Activated CD8-positive, alpha-beta memory T cell treated with anti-CD3 and anti-CD28 coated beads, Interleukin-2, amount 50 U/mL, for 24 hours (primary cell): ENCODE measurements at regions not wholly inside any gene's neighbourhood (a gene's known extent, or its start where the extent isn't known, plus 50 kb on each side); places are given as distances from the start of the nearest gene placed in this dataset.
"Not testable (repeated sequence)": the region's sequence is repeated elsewhere in the genome, so short reads cannot be mapped to it uniquely, and the experiment has no call there.

Source experiments
- DNase-seq: peaks from one replicate; pipeline ENCODE4 v3.0.0-alpha.2; 2020; ENCODE audit errors: extremely low read depth

- DNase-seq, result not testable (repeated sequence)
Observed at GRCh38 chr5:34266151-34266550, 223.1 kb upstream of the C1QTNF3 start.

- DNase-seq, result not testable (repeated sequence)
Observed at GRCh38 chr5:34296759-34297158, 253.7 kb upstream of the C1QTNF3 start.

- DNase-seq, result not testable (repeated sequence)
Observed at GRCh38 chr5:34329201-34329600, 286.2 kb upstream of the C1QTNF3 start.

- DNase-seq, result not testable (repeated sequence)
Observed at GRCh38 chr5:34329611-34330108, 286.6 kb upstream of the C1QTNF3 start.

- DNase-seq, result not testable (repeated sequence)
Observed at GRCh38 chr5:34331928-34332454, 289.0 kb upstream of the C1QTNF3 start.

- DNase-seq, result not testable (repeated sequence)
Observed at GRCh38 chr5:34339408-34340001, 296.5 kb upstream of the C1QTNF3 start.

- DNase-seq, result not testable (repeated sequence)
Observed at GRCh38 chr5:34354440-34354839, 301.7 kb upstream of the RAI14 start.

GRCh38 chr5:34371417-34371816, 284.7 kb upstream of the RAI14 start:
- not testable (repeated sequence) for DNase-seq

GRCh38 chr5:34371817-34372216, 284.3 kb upstream of the RAI14 start:
- DNase-seq, result not testable (repeated sequence)

- DNase-seq, result not testable (repeated sequence)
Observed at GRCh38 chr5:34372739-34373138, 283.4 kb upstream of the RAI14 start.

GRCh38 chr5:34377651-34378050, 278.5 kb upstream of the RAI14 start:
- DNase-seq, result not testable (repeated sequence)

GRCh38 chr5:34378498-34378897, 277.6 kb upstream of the RAI14 start:
- not testable (repeated sequence) for DNase-seq

GRCh38 chr5:34388754-34389153, 267.4 kb upstream of the RAI14 start:
- DNase-seq, result not testable (repeated sequence)

- DNase-seq, result no peak
Observed at GRCh38 chr5:34409373-34409772, 246.8 kb upstream of the RAI14 start.

GRCh38 chr5:34410411-34411139, 245.6 kb upstream of the RAI14 start:
- no peak for DNase-seq

GRCh38 chr5:34411470-34412346, 244.4 kb upstream of the RAI14 start:
- no peak for DNase-seq

GRCh38 chr5:34412736-34413135, 243.4 kb upstream of the RAI14 start:
- no peak for DNase-seq

- DNase-seq, result no peak
Observed at GRCh38 chr5:34415559-34416198, 240.4 kb upstream of the RAI14 start.

GRCh38 chr5:34416501-34417008, 239.6 kb upstream of the RAI14 start:
- no peak for DNase-seq

GRCh38 chr5:34420191-34420590, 235.9 kb upstream of the RAI14 start:
- not testable (repeated sequence) for DNase-seq
